Neuronal stem cell (in vitro differentiated cells): ENCODE measurements at regions not wholly inside any gene's neighbourhood (a gene's known extent, or its start where the extent isn't known, plus 50 kb on each side); places are given as distances from the start of the nearest gene placed in this dataset.

Experiments used
- DNase-seq: peaks from one replicate; pipeline ENCODE4 v3.0.0-alpha.2; 2013; ENCODE audit warnings: low spot score
- H2AFZ ChIP-seq: one replicate; pipeline ENCODE4 v1.6.1; 2013; ENCODE audit warnings: mild to moderate bottlenecking, low read length, inconsistent platforms
- H2AK5ac ChIP-seq: 2 replicates; pipeline ENCODE4 v1.6.1; 2013; ENCODE audit warnings: low read depth, mild to moderate bottlenecking, inconsistent platforms, low read length, moderate library complexity, mixed read lengths
- H2BK120ac ChIP-seq: 2 replicates; pipeline ENCODE4 v1.6.1; 2013; ENCODE audit warnings: low read depth, mild to moderate bottlenecking, inconsistent platforms, low read length, moderate library complexity, mixed read lengths
- H2BK12ac ChIP-seq: one replicate; pipeline ENCODE4 v1.6.1; 2013; ENCODE audit warnings: low read length, inconsistent platforms
- H2BK15ac ChIP-seq: 2 replicates; pipeline ENCODE4 v1.6.1; 2013; ENCODE audit warnings: mild to moderate bottlenecking, low read length, inconsistent platforms, mixed read lengths
- H2BK5ac ChIP-seq: one replicate; pipeline ENCODE4 v1.6.1; 2013; ENCODE audit warnings: inconsistent platforms, mild to moderate bottlenecking, low read length, moderate library complexity
- H3K14ac ChIP-seq: one replicate; pipeline ENCODE4 v1.6.1; 2013; ENCODE audit warnings: low read length, inconsistent platforms
- H3K18ac ChIP-seq: 2 replicates; pipeline ENCODE4 v1.6.1; 2013; ENCODE audit warnings: low read length, inconsistent platforms
- H3K23ac ChIP-seq: 2 replicates; pipeline ENCODE4 v1.6.1; 2013; ENCODE audit warnings: low read depth, mild to moderate bottlenecking, mixed read lengths, low read length, inconsistent platforms; ENCODE audit not compliant: poor library complexity
- H3K27ac ChIP-seq: replicated peaks from 3 replicates; pipeline ENCODE4 v1.5.1; 2013; ENCODE audit warnings: low read length, inconsistent platforms
- H3K27me3 ChIP-seq, 3 experiments: 2 replicates each; pipeline ENCODE4 v1.6.1; 2013; ENCODE audit warnings: low read length in 3 of 3, mild to moderate bottlenecking in 2 of 3, inconsistent platforms in 1 of 3, low read depth in 1 of 3, mixed read lengths in 1 of 3, moderate library complexity in 1 of 3; ENCODE audit not compliant: control insufficient read depth in 3 of 3, insufficient read depth in 3 of 3
- H3K36me3 ChIP-seq, 2 donors: replicated peaks in 1 of 2; 2 replicates each; pipeline ENCODE4 v1.6.1; 2013; ENCODE audit warnings: low read length in 2 of 2; ENCODE audit not compliant: control insufficient read depth in 2 of 2, insufficient read depth in 2 of 2
- H3K4ac ChIP-seq: 2 replicates; pipeline ENCODE4 v1.6.1; 2013; ENCODE audit warnings: inconsistent platforms, mild to moderate bottlenecking, low read length, moderate library complexity
- H3K4me1 ChIP-seq, 2 donors: 1 replicate in 1 of 2; 2 replicates in 1 of 2; pipeline ENCODE4 v1.6.1; 2013; ENCODE audit warnings: low read length in 2 of 2, low read depth in 1 of 2; ENCODE audit not compliant: control insufficient read depth in 2 of 2, insufficient read depth in 1 of 2
- H3K4me2 ChIP-seq: one replicate; pipeline ENCODE4 v1.6.1; 2013; ENCODE audit warnings: mild to moderate bottlenecking, low read length, inconsistent platforms; ENCODE audit not compliant: insufficient read depth, poor library complexity, severe bottlenecking
- H3K4me3 ChIP-seq, 2 donors: 2 replicates each; pipeline ENCODE4 v1.5.1; 2013; ENCODE audit warnings: low read length in 2 of 2, mild to moderate bottlenecking in 2 of 2, inconsistent platforms in 1 of 2, moderate library complexity in 1 of 2
- H3K79me1 ChIP-seq: one replicate; pipeline ENCODE4 v1.6.1; 2013; ENCODE audit warnings: low read depth, mild to moderate bottlenecking, inconsistent platforms, low read length, moderate library complexity
- H3K9ac ChIP-seq: one replicate; pipeline ENCODE4 v1.6.1; 2013; ENCODE audit warnings: mild to moderate bottlenecking, low read depth, low read length, inconsistent platforms; ENCODE audit not compliant: poor library complexity
- H3K9me3 ChIP-seq, 2 donors: replicated peaks in 1 of 2; 2 replicates each; pipeline versions ENCODE3 to v1.6.1; 2013; ENCODE audit warnings: low read length in 2 of 2, mild to moderate bottlenecking in 2 of 2, inconsistent platforms in 1 of 2, low read depth in 1 of 2, mixed read lengths in 1 of 2, moderate library complexity in 1 of 2; ENCODE audit not compliant: control insufficient read depth in 2 of 2, insufficient read depth in 1 of 2
- H4K8ac ChIP-seq: one replicate; pipeline ENCODE4 v1.6.1; 2013; ENCODE audit warnings: low read depth, mild to moderate bottlenecking, inconsistent platforms, low read length, moderate library complexity
- H4K91ac ChIP-seq: one replicate; pipeline ENCODE4 v1.6.1; 2013; ENCODE audit warnings: low read length, low read depth, mild to moderate bottlenecking, inconsistent platforms; ENCODE audit not compliant: poor library complexity
- WGBS, 2 donors: extraction: QIAGEN DNeasy Blood & Tissue Kit; methylation state at CpG; one replicate each; pipeline ENCODE4 v1.1.7; 2013; ENCODE audit warnings: missing lambda C conversion rate in 2 of 2, mixed read lengths in 1 of 2; ENCODE audit not compliant: insufficient read length in 2 of 2, insufficient replicate concordance in 1 of 2; ENCODE audit errors: extremely low coverage in 2 of 2; 5-methylcytosine and 5-hydroxymethylcytosine counted together

GRCh38 chrX:96006281-96006680 lies 678.4 kb upstream of the DIAPH2 start:
- Histone ChIP-seq H2BK120ac (no peak overlapping the region), H2BK5ac (no peak overlapping the region), H3K14ac (no peak overlapping the region), H2AFZ (no peak overlapping the region), H3K18ac (no peak overlapping the region), H4K91ac (no peak overlapping the region), H3K79me1 (no peaks in the 10 kb centered on the region), H2BK12ac (no peak overlapping the region), H3K4me3 (no peak overlapping the region), H4K8ac (no peak overlapping the region), H3K9ac (no peak overlapping the region), H2AK5ac (no peak overlapping the region), H2BK15ac (no peak overlapping the region), H3K9me3 (no peaks in the 10 kb centered on the region), H3K4ac (no peak overlapping the region), H3K4me2 (no peak overlapping the region), H3K36me3 (no peaks in the 10 kb centered on the region), H3K27ac (no peak overlapping the region), H3K23ac (no peak overlapping the region), H3K4me1 (no peaks in the 10 kb centered on the region), H3K27me3 (no peaks in the 10 kb centered on the region)
- DNase-seq: no peak
- WGBS, 2 donors: no CpG with 5 or more reads among the region's 4 CpGs

- Histone ChIP-seq H3K27ac (no peak overlapping the region), H2AK5ac (no peak overlapping the region), H3K9me3 (no peaks in the 10 kb centered on the region), H3K4me3 (no peak overlapping the region), H2BK120ac (no peak overlapping the region), H3K36me3 (no peaks in the 10 kb centered on the region), H2BK12ac (no peak overlapping the region), H3K27me3 (no peaks in the 10 kb centered on the region), H2BK15ac (no peak overlapping the region), H2AFZ (no peak overlapping the region), H4K91ac (no peak overlapping the region), H3K4me1 (no peaks in the 10 kb centered on the region), H3K79me1 (no peaks in the 10 kb centered on the region), H3K9ac (no peak overlapping the region), H3K14ac (no peak overlapping the region), H3K18ac (no peak overlapping the region), H4K8ac (no peak overlapping the region), H3K4ac (no peak overlapping the region), H2BK5ac (no peak overlapping the region), H3K4me2 (no peak overlapping the region), H3K23ac (no peak overlapping the region)
- no peak for DNase-seq
- WGBS, 2 donors: no CpG with 5 or more reads among the region's 2 CpGs
Measured at GRCh38 chrX:96027407-96027806, 657.2 kb upstream of the DIAPH2 start.

DNA sequence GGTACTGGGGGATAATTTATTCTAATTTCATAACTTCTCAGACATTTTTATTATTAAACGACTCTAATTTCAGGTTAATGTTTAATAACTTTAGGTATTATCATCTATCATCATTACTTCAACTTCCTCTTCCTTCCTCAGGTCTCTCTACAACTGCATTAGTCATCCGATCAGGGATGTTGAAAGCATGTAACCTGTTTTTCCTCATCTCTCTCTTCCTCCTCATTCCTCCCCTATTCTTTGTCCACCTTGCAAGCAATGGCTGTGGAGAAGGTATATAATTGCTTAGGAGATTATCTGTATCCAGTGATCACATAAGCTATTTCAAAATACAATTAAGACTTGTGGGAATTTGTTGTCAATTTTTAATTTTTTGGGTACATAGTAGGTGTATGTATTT lies 632.6 kb upstream of the DIAPH2 start:
- H3K36me3 ChIP-seq: no peaks in the 10 kb centered on the region

DNA sequence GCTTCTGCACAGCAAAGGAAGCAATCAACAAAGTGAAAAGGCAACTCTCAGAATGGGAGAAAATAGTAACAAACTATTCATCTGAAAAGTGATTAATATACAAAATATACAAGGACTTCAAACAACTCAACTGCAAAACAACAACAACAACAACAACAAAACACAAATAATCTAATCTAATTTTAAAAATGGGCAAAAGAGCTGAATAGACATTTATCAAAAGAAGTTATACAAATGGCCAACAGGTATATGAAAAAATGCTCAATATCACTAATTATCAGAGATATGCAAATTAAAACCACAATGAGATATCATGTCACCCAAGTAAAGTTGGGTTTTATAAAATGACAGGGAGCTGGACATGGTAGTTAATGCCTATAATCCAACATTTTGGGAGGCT lies 602.8 kb upstream of the DIAPH2 start:
- no peaks in the 10 kb centered on the region for H3K9me3 ChIP-seq
- no peaks in the 10 kb centered on the region for H3K36me3 ChIP-seq
- H3K27ac ChIP-seq: no peak overlapping the region
- H2AK5ac ChIP-seq: no peak overlapping the region
- H3K18ac ChIP-seq: no peak overlapping the region
- no peak overlapping the region for H2BK120ac ChIP-seq
- H3K4me3 ChIP-seq: no peak overlapping the region
- H2BK12ac ChIP-seq: no peak overlapping the region
- H4K91ac ChIP-seq: no peak overlapping the region
- no peak overlapping the region for H3K4ac ChIP-seq
- H2BK5ac ChIP-seq: no peak overlapping the region
- H2BK15ac ChIP-seq: no peak overlapping the region
- no peak overlapping the region for H4K8ac ChIP-seq
- H2AFZ ChIP-seq: no peak overlapping the region
- H3K14ac ChIP-seq: no peak overlapping the region
- no peaks in the 10 kb centered on the region for H3K4me1 ChIP-seq
- no peaks in the 10 kb centered on the region for H3K27me3 ChIP-seq
- no peaks in the 10 kb centered on the region for H3K79me1 ChIP-seq
- H3K23ac ChIP-seq: no peak overlapping the region
- no peak overlapping the region for H3K4me2 ChIP-seq
- H3K9ac ChIP-seq: no peak overlapping the region
- no peak for DNase-seq

More for the DNA sequence above, 632.6 kb upstream of the DIAPH2 start:
- no peaks in the 10 kb centered on the region for H3K9me3 ChIP-seq
- WGBS, 2 donors: no CpG with 5 or more reads among the region's 2 CpGs
- H3K14ac ChIP-seq: no peak overlapping the region
- no peak overlapping the region for H3K4ac ChIP-seq
- no peak overlapping the region for H3K18ac ChIP-seq
- no peak overlapping the region for H2AFZ ChIP-seq
- no peaks in the 10 kb centered on the region for H3K27me3 ChIP-seq
- H3K23ac ChIP-seq: no peak overlapping the region
- H3K4me1 ChIP-seq: no peaks in the 10 kb centered on the region
- H3K4me3 ChIP-seq: no peak overlapping the region
- H2BK12ac ChIP-seq: no peak overlapping the region
- no peaks in the 10 kb centered on the region for H3K79me1 ChIP-seq
- no peak overlapping the region for H2AK5ac ChIP-seq
- H2BK120ac ChIP-seq: no peak overlapping the region
- H3K9ac ChIP-seq: no peak overlapping the region
- DNase-seq: no peak
- H2BK5ac ChIP-seq: no peak overlapping the region
- H3K27ac ChIP-seq: no peak overlapping the region
- H4K8ac ChIP-seq: no peak overlapping the region
- H4K91ac ChIP-seq: no peak overlapping the region
- H2BK15ac ChIP-seq: no peak overlapping the region
- H3K4me2 ChIP-seq: no peak overlapping the region
